ENCODE measurements at regions not wholly inside any gene's neighbourhood (a gene's known extent, or its start where the extent isn't known, plus 50 kb on each side); places are given as distances from the start of the nearest gene placed in this dataset.

GRCh38 chr13:83219832-83220231 is 662.4 kb downstream of the SLITRK1 start:
- no peaks in the 10 kb centered on the region for H3K4me1 ChIP-seq (ENCODE audit: insufficient read depth)
- no peak overlapping the region for H2AFZ ChIP-seq
- 88% methylated on average over 3 of the region's 3 CpGs for WGBS (ENCODE audit: low lambda C conversion rate, missing lambda C conversion rate)
- no peaks in the 10 kb centered on the region for H4K20me1 ChIP-seq (ENCODE audit: insufficient read depth, poor library complexity, severe bottlenecking)
- H3K36me3 ChIP-seq (replicated peaks; ENCODE audit: insufficient read depth, low read depth), result no peaks in the 10 kb centered on the region
- H3K9me3 ChIP-seq (ENCODE audit: low read depth), result no peaks in the 10 kb centered on the region
- H3K79me2 ChIP-seq, result no peaks in the 10 kb centered on the region
- no peak for DNase-seq (ENCODE audit: low spot score)
- no peak overlapping the region for H3K4me2 ChIP-seq
- H3K27me3 ChIP-seq, result no peaks in the 10 kb centered on the region
- no peak overlapping the region for H3K27ac ChIP-seq
- no peak overlapping the region for H3K4me3 ChIP-seq
- no peaks in the 10 kb centered on the region for H3K9me2 ChIP-seq (replicated peaks; ENCODE audit: insufficient read depth)
- TF ChIP-seq EZH2phosphoT487 (IDR thresholded peaks at IDR 0.05; ENCODE audit: low read depth, severe bottlenecking, unreplicated experiment), result no peak
- TF ChIP-seq EZH2 (IDR thresholded peaks at IDR 0.05; ENCODE audit: borderline replicate concordance), result no peak
- TF ChIP-seq, protein P1, sequence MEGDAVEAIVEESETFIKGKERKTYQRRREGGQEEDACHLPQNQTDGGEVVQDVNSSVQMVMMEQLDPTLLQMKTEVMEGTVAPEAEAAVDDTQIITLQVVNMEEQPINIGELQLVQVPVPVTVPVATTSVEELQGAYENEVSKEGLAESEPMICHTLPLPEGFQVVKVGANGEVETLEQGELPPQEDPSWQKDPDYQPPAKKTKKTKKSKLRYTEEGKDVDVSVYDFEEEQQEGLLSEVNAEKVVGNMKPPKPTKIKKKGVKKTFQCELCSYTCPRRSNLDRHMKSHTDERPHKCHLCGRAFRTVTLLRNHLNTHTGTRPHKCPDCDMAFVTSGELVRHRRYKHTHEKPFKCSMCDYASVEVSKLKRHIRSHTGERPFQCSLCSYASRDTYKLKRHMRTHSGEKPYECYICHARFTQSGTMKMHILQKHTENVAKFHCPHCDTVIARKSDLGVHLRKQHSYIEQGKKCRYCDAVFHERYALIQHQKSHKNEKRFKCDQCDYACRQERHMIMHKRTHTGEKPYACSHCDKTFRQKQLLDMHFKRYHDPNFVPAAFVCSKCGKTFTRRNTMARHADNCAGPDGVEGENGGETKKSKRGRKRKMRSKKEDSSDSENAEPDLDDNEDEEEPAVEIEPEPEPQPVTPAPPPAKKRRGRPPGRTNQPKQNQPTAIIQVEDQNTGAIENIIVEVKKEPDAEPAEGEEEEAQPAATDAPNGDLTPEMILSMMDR (IDR thresholded peaks at IDR 0.05; ENCODE audit: poor library complexity), result no peak

- Histone ChIP-seq H3K27ac (no peak overlapping the region), H3K9me3 (ENCODE audit: low read depth) (peaks cover 10% of the 10 kb centered on the region), H3K9me2 (replicated peaks; ENCODE audit: insufficient read depth) (no peaks in the 10 kb centered on the region), H2AFZ (no peak overlapping the region), H3K4me3 (no peak overlapping the region), H4K20me1 (ENCODE audit: insufficient read depth, poor library complexity, severe bottlenecking) (no peaks in the 10 kb centered on the region), H3K79me2 (no peaks in the 10 kb centered on the region), H3K4me2 (no peak overlapping the region), H3K4me1 (ENCODE audit: insufficient read depth) (no peaks in the 10 kb centered on the region), H3K36me3 (replicated peaks; ENCODE audit: insufficient read depth, low read depth) (no peaks in the 10 kb centered on the region), H3K27me3 (no peaks in the 10 kb centered on the region)
- WGBS (ENCODE audit: low lambda C conversion rate, missing lambda C conversion rate), result 32% methylated on average over 1 of the region's 1 CpG
- no peak for DNase-seq (ENCODE audit: low spot score)
- TF ChIP-seq EZH2phosphoT487 (IDR thresholded peaks at IDR 0.05; ENCODE audit: low read depth, severe bottlenecking, unreplicated experiment) (no peak), EZH2 (IDR thresholded peaks at IDR 0.05; ENCODE audit: borderline replicate concordance) (no peak)
- TF ChIP-seq, protein P1 (IDR thresholded peaks at IDR 0.05; ENCODE audit: poor library complexity), result no peak
Observed at GRCh38 chr13:83216479-83217245, 665.6 kb downstream of the SLITRK1 start.

DNA sequence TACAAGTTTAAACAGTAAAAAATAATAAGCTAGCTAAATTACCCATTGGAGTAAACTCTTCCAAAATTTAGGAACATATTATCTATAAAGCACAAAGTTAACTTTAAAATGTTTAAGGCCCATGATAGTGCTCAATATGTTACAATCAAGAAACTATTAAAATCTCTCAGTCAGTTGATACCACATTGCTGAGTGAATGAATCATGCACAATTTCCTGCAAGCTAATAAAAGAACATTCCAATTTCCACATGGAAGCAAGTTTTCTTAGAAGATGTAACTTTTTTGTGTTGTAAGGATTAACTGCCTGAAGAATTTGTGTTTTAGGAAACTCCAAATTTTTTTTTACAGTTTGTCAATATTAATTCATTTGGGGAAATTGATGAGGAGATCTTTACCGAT is 666.6 kb downstream of the SLITRK1 start:
- TF ChIP-seq EZH2 (IDR thresholded peaks at IDR 0.05; ENCODE audit: borderline replicate concordance), result no peak
- TF ChIP-seq, protein P1 (IDR thresholded peaks at IDR 0.05; ENCODE audit: poor library complexity), result no peak
- TF ChIP-seq EZH2phosphoT487 (IDR thresholded peaks at IDR 0.05; ENCODE audit: low read depth, severe bottlenecking, unreplicated experiment), result no peak
- Histone ChIP-seq H3K79me2 (no peaks in the 10 kb centered on the region), H4K20me1 (ENCODE audit: insufficient read depth, poor library complexity, severe bottlenecking) (no peaks in the 10 kb centered on the region), H3K4me2 (no peak overlapping the region), H3K27me3 (no peaks in the 10 kb centered on the region), H3K36me3 (replicated peaks; ENCODE audit: insufficient read depth, low read depth) (no peaks in the 10 kb centered on the region), H3K9me2 (replicated peaks; ENCODE audit: insufficient read depth) (no peaks in the 10 kb centered on the region), H2AFZ (no peak overlapping the region), H3K4me1 (ENCODE audit: insufficient read depth) (no peaks in the 10 kb centered on the region), H3K9me3 (ENCODE audit: low read depth) (peaks cover 10% of the 10 kb centered on the region), H3K27ac (no peak overlapping the region), H3K4me3 (no peak overlapping the region)
- 90% methylated on average over 1 of the region's 1 CpG for WGBS (ENCODE audit: low lambda C conversion rate, missing lambda C conversion rate)
- DNase-seq (ENCODE audit: low spot score), result no peak

Data from hepatocyte (in vitro differentiated cells).